Tibial artery (tissue), 4 donors: ENCODE measurements at regions not wholly inside any gene's neighbourhood (a gene's known extent, or its start where the extent isn't known, plus 50 kb on each side); places are given as distances from the start of the nearest gene placed in this dataset.

Source experiments
- DNase-seq, 2 donors: peaks; one replicate each; pipeline ENCODE4 v3.0.0-alpha.2; 2019
- H3K27ac ChIP-seq, 2 donors: fragments of 200-600 bp; sonication (generic) in 1 of 2; 1 replicate in 1 of 2; 2 replicates in 1 of 2; pipeline ENCODE4 v1.5.1; 2018 to 2019; ENCODE audit warnings: mild to moderate bottlenecking in 1 of 2
- H3K27me3 ChIP-seq, 2 donors: fragments of 200-600 bp; sonication (generic) in 1 of 2; one replicate each; pipeline versions ENCODE4 v1.5.1 to v1.6.0; 2016 to 2019
- H3K36me3 ChIP-seq, 3 donors: fragments of 200-600 bp; sonication (generic) in 2 of 3; one replicate each; pipeline ENCODE4 v1.5.1; 2016 to 2019; ENCODE audit warnings: mild to moderate bottlenecking in 2 of 3
- H3K4me1 ChIP-seq, 4 donors: fragments of 200-600 bp; sonication (generic) in 2 of 4; 1 replicate in 3 of 4; 2 replicates in 1 of 4; pipeline ENCODE4 v1.5.1; 2016 to 2019
- H3K4me3 ChIP-seq, 2 donors: fragments of 200-600 bp; sonication (generic) in 1 of 2; 1 replicate in 1 of 2; 2 replicates in 1 of 2; pipeline ENCODE4 v1.5.1; 2018 to 2019; ENCODE audit warnings: mild to moderate bottlenecking in 2 of 2
- H3K9me3 ChIP-seq, 3 donors: fragments of 200-600 bp; sonication (generic) in 1 of 3; one replicate each; pipeline ENCODE4 v1.5.1; 2016 to 2019
- intact Hi-C: fragments of 100-400 bp; cut with DNase I; formaldehyde crosslinking; loops from one replicate; pipeline ENCODE4 v1.15.0; 2023; ENCODE audit warnings: low total_unique reads
- TF ChIP-seq, protein P1 (sequence below), 2 experiments: fragments of 200-600 bp in 1 of 2; fragments of 450-650 bp in 1 of 2; IDR thresholded peaks; one replicate each; pipeline ENCODE4 v1.5.1; 2017 to 2019; ENCODE audit warnings: antibody characterized with exemption in 2 of 2, mild to moderate bottlenecking in 1 of 2, moderate library complexity in 1 of 2

DNA sequence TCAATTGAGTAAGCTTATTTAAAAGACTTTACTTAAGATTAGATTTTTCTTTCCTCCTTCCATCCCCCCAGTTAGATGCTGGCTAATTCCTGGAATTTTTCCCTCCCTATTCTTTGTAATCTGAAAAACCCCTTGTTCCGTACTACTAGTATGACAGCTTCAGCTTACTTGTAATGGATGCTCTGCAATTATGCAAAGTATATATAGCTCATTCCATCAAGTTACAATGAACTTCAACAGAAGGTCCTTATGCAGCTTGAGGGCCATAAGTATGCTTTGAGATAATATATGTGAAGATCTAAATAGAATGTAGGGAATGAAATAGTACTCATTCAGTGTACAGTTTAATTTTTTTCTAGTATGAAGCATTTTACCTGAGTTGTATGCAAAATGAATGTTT, 398.3 kb upstream of the NAALADL2 start:
- Histone ChIP-seq H3K36me3 (no peaks in the 10 kb centered on the region), H3K4me1 (no peaks in the 10 kb centered on the region), H3K9me3 (peaks cover 0 to 4% (median 0%) of the 10 kb centered on the region in 3 donors), H3K27ac (no peak overlapping the region), H3K4me3 (no peak overlapping the region), H3K27me3 (no peaks in the 10 kb centered on the region)
- intact Hi-C loops, result no loop called here
- no peak for DNase-seq
- TF ChIP-seq, protein P1, sequence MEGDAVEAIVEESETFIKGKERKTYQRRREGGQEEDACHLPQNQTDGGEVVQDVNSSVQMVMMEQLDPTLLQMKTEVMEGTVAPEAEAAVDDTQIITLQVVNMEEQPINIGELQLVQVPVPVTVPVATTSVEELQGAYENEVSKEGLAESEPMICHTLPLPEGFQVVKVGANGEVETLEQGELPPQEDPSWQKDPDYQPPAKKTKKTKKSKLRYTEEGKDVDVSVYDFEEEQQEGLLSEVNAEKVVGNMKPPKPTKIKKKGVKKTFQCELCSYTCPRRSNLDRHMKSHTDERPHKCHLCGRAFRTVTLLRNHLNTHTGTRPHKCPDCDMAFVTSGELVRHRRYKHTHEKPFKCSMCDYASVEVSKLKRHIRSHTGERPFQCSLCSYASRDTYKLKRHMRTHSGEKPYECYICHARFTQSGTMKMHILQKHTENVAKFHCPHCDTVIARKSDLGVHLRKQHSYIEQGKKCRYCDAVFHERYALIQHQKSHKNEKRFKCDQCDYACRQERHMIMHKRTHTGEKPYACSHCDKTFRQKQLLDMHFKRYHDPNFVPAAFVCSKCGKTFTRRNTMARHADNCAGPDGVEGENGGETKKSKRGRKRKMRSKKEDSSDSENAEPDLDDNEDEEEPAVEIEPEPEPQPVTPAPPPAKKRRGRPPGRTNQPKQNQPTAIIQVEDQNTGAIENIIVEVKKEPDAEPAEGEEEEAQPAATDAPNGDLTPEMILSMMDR (IDR thresholded peaks at IDR 0.05), result no peak

DNA sequence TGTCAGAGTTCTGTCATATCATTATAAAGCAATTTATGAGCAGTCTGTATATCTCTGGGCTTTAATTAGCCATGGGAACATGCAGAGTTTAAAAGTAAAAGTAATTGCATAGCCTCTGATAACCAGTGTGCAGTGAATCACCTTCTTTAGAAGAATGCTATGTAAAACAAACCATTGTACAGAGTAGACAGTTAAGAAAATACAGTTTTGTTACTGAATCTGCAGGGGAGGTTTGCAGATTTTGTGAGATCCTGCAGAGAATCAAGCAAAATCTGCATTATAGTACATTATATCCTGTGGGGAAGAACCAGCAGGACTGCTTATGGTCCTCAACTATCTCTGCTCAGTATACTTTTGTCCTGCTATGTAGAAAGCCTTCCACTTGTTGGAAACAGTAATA, 396.2 kb upstream of the NAALADL2 start:
- TF ChIP-seq, protein P1 (IDR thresholded peaks at IDR 0.05), result no peak
- H3K27me3 ChIP-seq, result no peaks in the 10 kb centered on the region
- DNase-seq, result no peak
- intact Hi-C loops, result no loop called here
- no peaks in the 10 kb centered on the region for H3K9me3 ChIP-seq
- no peaks in the 10 kb centered on the region for H3K36me3 ChIP-seq
- H3K27ac ChIP-seq, result no peak overlapping the region
- no peak overlapping the region for H3K4me3 ChIP-seq
- no peaks in the 10 kb centered on the region for H3K4me1 ChIP-seq

DNA sequence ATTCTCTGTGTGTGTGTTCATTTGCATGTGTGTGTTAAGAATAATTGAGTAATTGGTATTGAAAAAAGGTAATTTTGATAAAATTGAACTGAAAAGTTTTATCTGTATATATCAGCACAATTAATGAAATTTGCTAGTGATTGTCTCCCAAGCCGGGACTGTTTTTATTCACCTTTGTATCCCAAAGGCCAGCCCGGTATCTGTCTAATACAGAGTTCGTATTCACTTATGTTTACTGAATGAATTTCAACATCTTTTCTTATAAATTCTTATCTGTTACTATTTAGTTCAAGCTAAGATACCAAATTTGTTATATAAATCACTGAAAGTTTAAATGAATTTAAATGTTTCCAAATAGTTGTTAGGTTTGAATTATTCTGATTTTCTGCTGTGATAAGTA, 394.0 kb upstream of the NAALADL2 start:
- no peak overlapping the region for H3K4me3 ChIP-seq
- H3K27me3 ChIP-seq, result no peaks in the 10 kb centered on the region
- intact Hi-C loops, result no loop called here
- H3K9me3 ChIP-seq, result no peaks in the 10 kb centered on the region
- TF ChIP-seq, protein P1 (IDR thresholded peaks at IDR 0.05), result no peak
- no peaks in the 10 kb centered on the region for H3K36me3 ChIP-seq
- H3K27ac ChIP-seq, result no peak overlapping the region
- DNase-seq, result no peak
- no peaks in the 10 kb centered on the region for H3K4me1 ChIP-seq

DNA sequence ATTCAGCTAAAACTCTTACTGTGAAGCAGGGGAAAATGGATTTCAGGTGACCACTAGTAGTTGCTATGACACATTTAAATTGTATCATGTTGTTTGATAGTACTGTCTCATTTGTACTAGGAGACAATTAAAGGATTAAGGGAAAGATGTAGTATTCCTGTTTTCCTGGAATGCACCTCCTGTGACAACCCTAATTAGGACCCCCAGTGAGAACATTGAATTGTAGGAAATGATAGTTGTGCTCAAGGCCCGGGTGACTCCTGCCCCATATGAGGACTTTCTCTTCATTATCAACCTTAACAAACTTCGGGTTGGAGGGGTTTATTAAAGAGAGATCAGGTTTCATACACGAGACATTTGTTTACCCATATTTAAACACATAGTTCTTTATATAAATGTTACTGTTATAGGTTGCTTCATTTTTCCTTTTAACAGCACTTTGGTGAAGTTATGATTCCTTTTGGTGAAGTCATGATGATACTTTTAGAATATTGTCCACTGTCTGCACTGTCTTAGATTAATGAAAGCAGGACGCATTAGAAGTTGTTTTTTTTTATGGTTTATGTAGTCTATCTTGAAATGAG, 392.6 kb upstream of the NAALADL2 start:
- no peak overlapping the region for H3K27ac ChIP-seq
- H3K4me1 ChIP-seq, result peaks cover 0 to 8% (median 0%) of the 10 kb centered on the region in 4 donors
- H3K9me3 ChIP-seq, result no peaks in the 10 kb centered on the region
- intact Hi-C loops, result no loop called here
- H3K27me3 ChIP-seq, result no peaks in the 10 kb centered on the region
- TF ChIP-seq, protein P1 (IDR thresholded peaks at IDR 0.05), result no peak
- DNase-seq, result no peak
- no peak overlapping the region for H3K4me3 ChIP-seq
- no peaks in the 10 kb centered on the region for H3K36me3 ChIP-seq

DNA sequence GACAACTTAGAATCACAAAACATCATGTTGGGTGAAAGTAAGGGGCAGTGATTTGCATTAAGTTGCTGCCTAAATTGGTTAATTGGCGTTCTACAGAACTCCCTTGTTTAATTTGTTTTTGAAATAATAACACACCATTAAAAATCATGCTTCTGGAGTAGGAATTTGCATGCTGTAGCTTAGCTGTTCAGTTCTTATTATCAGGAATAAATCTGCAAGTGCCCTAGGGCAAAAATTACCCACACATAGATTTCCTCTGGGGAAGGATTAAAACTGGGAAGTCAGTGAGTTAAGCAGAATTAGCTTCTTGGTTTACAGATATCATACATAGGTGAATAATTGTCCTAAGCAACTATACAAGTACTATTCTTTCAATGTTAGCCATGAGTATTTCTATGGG, 381.6 kb upstream of the NAALADL2 start:
- TF ChIP-seq, protein P1 (IDR thresholded peaks at IDR 0.05), result no peak
- H3K9me3 ChIP-seq, result no peaks in the 10 kb centered on the region
- intact Hi-C loops, result no loop called here
- H3K4me3 ChIP-seq, result no peak overlapping the region
- DNase-seq, result no peak
- H3K4me1 ChIP-seq, result no peaks in the 10 kb centered on the region
- H3K27ac ChIP-seq, result no peak overlapping the region
- no peaks in the 10 kb centered on the region for H3K27me3 ChIP-seq
- H3K36me3 ChIP-seq, result no peaks in the 10 kb centered on the region

DNA sequence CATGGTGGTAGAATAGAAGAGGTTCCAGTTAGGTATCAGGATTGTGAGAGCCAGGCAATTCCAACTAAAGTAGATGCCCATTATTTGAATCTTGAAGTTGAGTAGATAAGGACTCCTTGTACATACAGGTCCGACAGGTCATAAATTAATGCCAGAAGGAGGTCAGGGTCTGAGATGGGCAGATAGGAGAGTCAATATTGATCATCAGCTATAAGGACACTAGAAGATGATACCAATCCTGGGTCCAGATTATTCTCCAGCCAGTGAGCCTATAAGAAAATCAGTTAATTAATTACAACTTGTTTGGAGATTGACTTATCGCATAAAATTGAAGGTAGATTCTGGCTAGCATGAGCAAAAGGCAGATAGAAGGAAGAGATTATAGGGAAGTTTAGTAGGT, 378.4 kb upstream of the NAALADL2 start:
- no peak for DNase-seq
- H3K9me3 ChIP-seq, result no peaks in the 10 kb centered on the region
- no peaks in the 10 kb centered on the region for H3K27me3 ChIP-seq
- H3K36me3 ChIP-seq, result no peaks in the 10 kb centered on the region
- H3K27ac ChIP-seq, result no peak overlapping the region
- H3K4me1 ChIP-seq, result no peaks in the 10 kb centered on the region
- intact Hi-C loops, result no loop called here
- H3K4me3 ChIP-seq, result no peak overlapping the region
- TF ChIP-seq, protein P1 (IDR thresholded peaks at IDR 0.05), result no peak
